GM23338 (cell line): ENCODE measurements at regions not wholly inside any gene's neighbourhood (a gene's known extent, or its start where the extent isn't known, plus 50 kb on each side); places are given as distances from the start of the nearest gene placed in this dataset.

Experiments used
- ATAC-seq: fragments of 200-7000 bp; cut with Tn5 transposase; 3 replicates; pipeline ENCODE4 v1.9.1; 2020
- DNase-seq: peaks from one replicate; pipeline ENCODE4 v3.0.0-alpha.2; 2015; ENCODE audit warnings: low spot score
- H2AFZ ChIP-seq: fragments of 200-600 bp; sonication (generic); 2 replicates; pipeline ENCODE4 v1.8.0; 2016; ENCODE audit warnings: antibody characterized with exemption, mild to moderate bottlenecking, moderate library complexity
- H3F3A ChIP-seq: fragments of 200-600 bp; sonication (generic); replicated peaks from 2 replicates; pipeline ENCODE4 v1.8.0; 2017; ENCODE audit warnings: antibody characterized with exemption, mixed run types, low read depth
- H3K27ac ChIP-seq: fragments of 200-600 bp; sonication (generic); 2 replicates; pipeline ENCODE4 v1.6.1; 2016; ENCODE audit warnings: low read depth
- H3K27me3 ChIP-seq: fragments of 200-600 bp; sonication (generic); 2 replicates; pipeline ENCODE4 v1.8.0; 2016; ENCODE audit warnings: mild to moderate bottlenecking, mixed run types, moderate library complexity; ENCODE audit not compliant: insufficient read depth
- H3K36me3 ChIP-seq: fragments of 200-600 bp; sonication (generic); 2 replicates; pipeline ENCODE4 v1.8.0; 2016; ENCODE audit warnings: mild to moderate bottlenecking; ENCODE audit not compliant: insufficient read depth
- H3K4me1 ChIP-seq: fragments of 200-600 bp; sonication (generic); 2 replicates; pipeline ENCODE4 v1.8.0; 2016; ENCODE audit warnings: mild to moderate bottlenecking, moderate library complexity; ENCODE audit not compliant: insufficient read depth
- H3K4me2 ChIP-seq: fragments of 200-600 bp; sonication (generic); 2 replicates; pipeline ENCODE4 v1.7.1; 2017; ENCODE audit warnings: mixed run types
- H3K4me3 ChIP-seq: fragments of 200-600 bp; sonication (generic); 2 replicates; pipeline ENCODE4 v1.6.1; 2016; ENCODE audit warnings: mixed run types
- H3K79me2 ChIP-seq: fragments of 200-600 bp; sonication (generic); replicated peaks from 2 replicates; pipeline ENCODE4 v1.8.0; 2017; ENCODE audit warnings: mild to moderate bottlenecking; ENCODE audit not compliant: insufficient read depth
- H3K9me2 ChIP-seq: fragments of 200-600 bp; sonication (generic); 2 replicates; pipeline ENCODE4 v1.8.0; 2017; ENCODE audit not compliant: insufficient read depth
- H4K20me1 ChIP-seq: fragments of 200-600 bp; sonication (generic); replicated peaks from 2 replicates; pipeline ENCODE4 v1.8.0; 2017; ENCODE audit warnings: mild to moderate bottlenecking; ENCODE audit not compliant: insufficient read depth
- H3K27ac Mint-ChIP-seq: 2 replicates; pipeline ENCODE4 v1.8.0; 2020; ENCODE audit warnings: inconsistent platforms, mild to moderate bottlenecking, moderate library complexity, mixed read lengths
- H3K27me3 Mint-ChIP-seq: 3 replicates; pipeline ENCODE4 v1.8.0; 2022; ENCODE audit warnings: low read depth, mild to moderate bottlenecking, moderate library complexity, mixed read lengths, inconsistent platforms; ENCODE audit not compliant: insufficient read depth, poor library complexity
- H3K36me3 Mint-ChIP-seq: 3 replicates; pipeline ENCODE4 v1.8.0; 2021; ENCODE audit warnings: low read depth, mild to moderate bottlenecking, inconsistent platforms, moderate library complexity, mixed read lengths
- H3K4me1 Mint-ChIP-seq: 3 replicates; pipeline ENCODE4 v1.8.0; 2020; ENCODE audit warnings: mild to moderate bottlenecking, inconsistent platforms, mixed read lengths
- H3K4me3 Mint-ChIP-seq: 3 replicates; pipeline ENCODE4 v1.8.0; 2021; ENCODE audit warnings: moderate library complexity, mild to moderate bottlenecking, inconsistent platforms, mixed read lengths
- H3K9me3 Mint-ChIP-seq: 3 replicates; pipeline ENCODE4 v1.8.0; 2020; ENCODE audit warnings: moderate library complexity, mild to moderate bottlenecking, inconsistent platforms, mixed read lengths
- CREB1 ChIP-seq: fragments of 250-450 bp; sonication (Bioruptor Pico); IDR thresholded peaks from 2 replicates; pipeline ENCODE4 v1.5.0; 2020; ENCODE audit warnings: low read depth, mild to moderate bottlenecking, moderate library complexity
- CTCF ChIP-seq, 2 experiments: fragments of 200-600 bp in 1 of 2; sonication (generic) in 1 of 2; conservative IDR thresholded peaks; 2 replicates each; pipeline versions ENCODE4 v1.5.1 to v1.6.1; 2016 to 2017; ENCODE audit warnings: antibody characterized with exemption in 2 of 2, low read depth in 2 of 2, mild to moderate bottlenecking in 2 of 2, moderate library complexity in 1 of 2
- ETS1 ChIP-seq: IDR thresholded peaks from 2 replicates; pipeline ENCODE4 v1.6.1; 2016; ENCODE audit warnings: antibody characterized with exemption
- EZH2 ChIP-seq: fragments of 200-600 bp; sonication (generic); IDR thresholded peaks from one replicate; pipeline ENCODE4 v1.8.0; 2017; ENCODE audit warnings: antibody characterized with exemption, mild to moderate bottlenecking, low read depth; ENCODE audit not compliant: unreplicated experiment
- EZH2phosphoT487 ChIP-seq: fragments of 200-600 bp; sonication (generic); IDR thresholded peaks from one replicate; pipeline ENCODE4 v1.8.1; 2018; ENCODE audit warnings: antibody characterized with exemption; ENCODE audit not compliant: unreplicated experiment
- JUNB ChIP-seq: IDR thresholded peaks from one replicate; pipeline ENCODE4 v1.6.1; 2016; ENCODE audit warnings: antibody characterized with exemption; ENCODE audit not compliant: unreplicated experiment
- NANOG ChIP-seq: IDR thresholded peaks from 2 replicates; pipeline ENCODE4 v1.6.1; 2016; ENCODE audit warnings: antibody characterized with exemption, borderline replicate concordance
- POLR2AphosphoS5 ChIP-seq: IDR thresholded peaks from 2 replicates; pipeline ENCODE4 v1.6.1; 2016; ENCODE audit warnings: antibody characterized with exemption, low read depth
- REST ChIP-seq: IDR thresholded peaks from one replicate; pipeline ENCODE4 v1.6.1; 2018; ENCODE audit warnings: antibody characterized with exemption; ENCODE audit not compliant: unreplicated experiment
- STAT1 ChIP-seq: IDR thresholded peaks from one replicate; pipeline ENCODE4 v1.6.1; 2016; ENCODE audit warnings: antibody characterized with exemption; ENCODE audit not compliant: unreplicated experiment
- ZNF114 ChIP-seq: fragments of 250-450 bp; sonication (Bioruptor Pico); IDR thresholded peaks from 2 replicates; pipeline ENCODE4 v1.5.0; 2020; ENCODE audit warnings: mild to moderate bottlenecking, moderate library complexity
- ZNF331 ChIP-seq: fragments of 250-450 bp; sonication (Bioruptor Pico); IDR thresholded peaks from 2 replicates; pipeline ENCODE4 v1.5.0; 2020; ENCODE audit warnings: low read depth, mild to moderate bottlenecking, moderate library complexity
- ZNF462 ChIP-seq: fragments of 250-450 bp; sonication (Bioruptor Pico); IDR thresholded peaks from 2 replicates; pipeline ENCODE4 v1.5.0; 2020; ENCODE audit warnings: mild to moderate bottlenecking, moderate library complexity

GRCh38 chr12:59059088-59059935, 139.0 kb upstream of the LRIG3 start:
- H2AFZ ChIP-seq, result no peak overlapping the region
- H3K36me3 ChIP-seq, result no peaks in the 10 kb centered on the region
- no peaks in the 10 kb centered on the region for H3K27me3 Mint-ChIP-seq
- H3K36me3 Mint-ChIP-seq, result no peaks in the 10 kb centered on the region
- H3K4me1 Mint-ChIP-seq, result no peaks in the 10 kb centered on the region
- no peak overlapping the region for H3K27ac ChIP-seq
- no peaks in the 10 kb centered on the region; the same call in 1 of the 2 replicates for H3K9me2 ChIP-seq
- ATAC-seq, result no peak
- no peak overlapping the region for H3K27ac Mint-ChIP-seq
- no peaks in the 10 kb centered on the region for H3F3A ChIP-seq
- no peaks in the 10 kb centered on the region for H4K20me1 ChIP-seq
- no peak for TF ChIP-seq NANOG
- no peak for TF ChIP-seq ZNF331
- TF ChIP-seq CTCF (conservative IDR thresholded peaks at IDR 0.05; ENCODE audit: low read depth in 2 of 2), result no peak
- no peak for TF ChIP-seq ZNF462 (CRISPR knock-in tag)
- TF ChIP-seq ZNF114 (CRISPR knock-in tag), result no peak
- TF ChIP-seq JUNB, result no peak
- no peak for TF ChIP-seq REST
- no peak for TF ChIP-seq EZH2
- TF ChIP-seq POLR2AphosphoS5, result no peak
- TF ChIP-seq ETS1, result no peak
- TF ChIP-seq EZH2phosphoT487, result no peak
- TF ChIP-seq CREB1 (CRISPR knock-in tag), result no peak
- no peak for TF ChIP-seq STAT1
- H3K27me3 ChIP-seq, result no peaks in the 10 kb centered on the region
- no peaks in the 10 kb centered on the region for H3K4me1 ChIP-seq
- no peak overlapping the region for H3K4me2 ChIP-seq
- no peak overlapping the region for H3K4me3 ChIP-seq
- H3K9me3 Mint-ChIP-seq, result no peaks in the 10 kb centered on the region
- no peak for DNase-seq
- no peak overlapping the region for H3K4me3 Mint-ChIP-seq
- H3K79me2 ChIP-seq, result no peaks in the 10 kb centered on the region
